Thoracic aorta (tissue), 2 donors: ENCODE measurements at regions not wholly inside any gene's neighbourhood (a gene's known extent, or its start where the extent isn't known, plus 50 kb on each side); places are given as distances from the start of the nearest gene placed in this dataset.
A peak's percentile ranks its signal among the peaks of the same experiment; 100 is the strongest.

Experiments
- ATAC-seq: fragments of 150-250 bp; one replicate; pipeline ENCODE4 v1.8.0; 2017; ENCODE audit warnings: low read depth; ENCODE audit not compliant: insufficient number of reproducible peaks, low FRiP score
- DNase-seq: peaks from one replicate; pipeline ENCODE4 v3.0.0-alpha.2; 2020; ENCODE audit warnings: low spot score
- H3K27ac ChIP-seq, 2 donors: fragments of 200-600 bp; sonication (generic); 1 replicate in 1 of 2; 2 replicates in 1 of 2; pipeline ENCODE4 v1.5.1; 2016; ENCODE audit warnings: mild to moderate bottlenecking in 2 of 2, moderate library complexity in 2 of 2
- H3K27me3 ChIP-seq: fragments of 200-600 bp; sonication (generic); replicated peaks from 2 replicates; pipeline ENCODE4 v1.6.0; 2016; ENCODE audit warnings: mild to moderate bottlenecking; ENCODE audit not compliant: insufficient read depth
- H3K36me3 ChIP-seq: fragments of 200-600 bp; sonication (generic); one replicate; pipeline ENCODE4 v1.5.1; 2016
- H3K4me1 ChIP-seq, 2 donors: fragments of 200-600 bp; sonication (generic); 1 replicate in 1 of 2; 2 replicates in 1 of 2; pipeline versions ENCODE4 v1.5.1 to v1.6.0; 2016; ENCODE audit warnings: low read depth in 2 of 2, mild to moderate bottlenecking in 1 of 2; ENCODE audit not compliant: control insufficient read depth in 1 of 2
- H3K4me3 ChIP-seq: fragments of 200-600 bp; sonication (generic); 2 replicates; pipeline ENCODE4 v1.5.1; 2016; ENCODE audit warnings: mild to moderate bottlenecking
- H3K9me3 ChIP-seq: fragments of 200-600 bp; sonication (generic); 2 replicates; pipeline ENCODE4 v1.5.1; 2016
- TF ChIP-seq, protein P1 (sequence below): fragments of 200-600 bp; sonication (generic); IDR thresholded peaks from one replicate; pipeline ENCODE4 v1.5.1; 2019; ENCODE audit warnings: antibody characterized with exemption

DNA sequence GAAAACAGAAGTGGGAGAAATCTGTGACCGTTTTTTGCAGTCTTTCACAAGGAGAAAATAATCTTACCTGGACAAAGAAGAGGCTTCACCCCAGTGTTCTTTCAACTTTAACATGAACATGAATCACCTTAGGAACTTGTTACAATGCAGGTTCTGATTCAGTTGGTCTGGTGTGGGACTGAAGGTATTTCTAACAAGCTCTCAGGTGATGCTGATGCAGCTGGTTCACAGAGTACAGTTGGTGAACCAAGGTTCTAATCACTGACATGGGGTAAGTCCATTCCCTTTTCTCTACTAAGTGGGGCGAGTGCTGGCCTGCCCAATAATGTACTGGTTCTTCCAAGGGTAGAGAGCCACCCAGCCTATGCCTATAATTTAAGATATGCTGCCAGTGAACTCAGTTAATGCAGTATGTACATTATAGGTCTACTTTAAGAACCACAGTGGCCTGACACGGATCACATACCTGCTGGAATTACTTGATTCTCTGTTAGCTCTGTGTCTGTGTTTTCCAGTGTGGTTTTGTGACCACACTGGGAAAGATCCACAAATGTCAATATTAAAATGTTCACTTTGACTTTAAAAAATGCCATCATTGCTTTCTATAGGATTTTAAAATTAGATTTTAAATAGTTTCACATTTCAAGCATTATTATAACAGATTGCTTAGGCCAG lies 304.1 kb downstream of the ZNF621 start:
- Histone ChIP-seq H3K27me3 (no peaks in the 10 kb centered on the region), H3K4me3 (peak overlapping the region; percentile 5), H3K4me1 (no peaks in the 10 kb centered on the region), H3K36me3 (no peaks in the 10 kb centered on the region), H3K9me3 (no peaks in the 10 kb centered on the region), H3K27ac (no peak overlapping the region)
- TF ChIP-seq, protein P1, sequence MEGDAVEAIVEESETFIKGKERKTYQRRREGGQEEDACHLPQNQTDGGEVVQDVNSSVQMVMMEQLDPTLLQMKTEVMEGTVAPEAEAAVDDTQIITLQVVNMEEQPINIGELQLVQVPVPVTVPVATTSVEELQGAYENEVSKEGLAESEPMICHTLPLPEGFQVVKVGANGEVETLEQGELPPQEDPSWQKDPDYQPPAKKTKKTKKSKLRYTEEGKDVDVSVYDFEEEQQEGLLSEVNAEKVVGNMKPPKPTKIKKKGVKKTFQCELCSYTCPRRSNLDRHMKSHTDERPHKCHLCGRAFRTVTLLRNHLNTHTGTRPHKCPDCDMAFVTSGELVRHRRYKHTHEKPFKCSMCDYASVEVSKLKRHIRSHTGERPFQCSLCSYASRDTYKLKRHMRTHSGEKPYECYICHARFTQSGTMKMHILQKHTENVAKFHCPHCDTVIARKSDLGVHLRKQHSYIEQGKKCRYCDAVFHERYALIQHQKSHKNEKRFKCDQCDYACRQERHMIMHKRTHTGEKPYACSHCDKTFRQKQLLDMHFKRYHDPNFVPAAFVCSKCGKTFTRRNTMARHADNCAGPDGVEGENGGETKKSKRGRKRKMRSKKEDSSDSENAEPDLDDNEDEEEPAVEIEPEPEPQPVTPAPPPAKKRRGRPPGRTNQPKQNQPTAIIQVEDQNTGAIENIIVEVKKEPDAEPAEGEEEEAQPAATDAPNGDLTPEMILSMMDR: no peak
- no peak for DNase-seq
- ATAC-seq: no peak

DNA sequence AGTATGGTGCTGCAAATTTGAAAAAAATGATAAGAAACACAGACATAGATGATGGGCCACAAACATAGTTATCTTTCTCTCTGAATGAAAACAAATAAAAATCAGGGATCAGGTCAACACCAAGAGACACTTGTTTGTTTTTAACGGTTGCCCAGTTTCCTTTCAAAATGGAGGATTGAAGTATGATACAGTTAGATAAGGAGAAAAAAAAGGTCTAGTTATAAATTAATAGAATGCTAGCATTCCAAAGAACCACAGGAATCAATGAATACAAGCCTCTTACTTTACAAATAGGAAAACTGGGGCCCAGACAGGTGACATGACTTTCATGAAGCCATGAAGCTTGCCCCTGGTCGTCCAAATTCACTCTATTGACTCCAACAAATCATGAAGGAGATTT lies 305.1 kb downstream of the ZNF621 start:
- ATAC-seq (no peak), DNase-seq (no peak)
- no peaks in the 10 kb centered on the region for H3K36me3 ChIP-seq
- H3K27ac ChIP-seq: no peak overlapping the region
- no peaks in the 10 kb centered on the region for H3K4me1 ChIP-seq
- no peaks in the 10 kb centered on the region for H3K27me3 ChIP-seq
- no peak overlapping the region for H3K4me3 ChIP-seq
- TF ChIP-seq, protein P1: no peak
- no peaks in the 10 kb centered on the region for H3K9me3 ChIP-seq

DNA sequence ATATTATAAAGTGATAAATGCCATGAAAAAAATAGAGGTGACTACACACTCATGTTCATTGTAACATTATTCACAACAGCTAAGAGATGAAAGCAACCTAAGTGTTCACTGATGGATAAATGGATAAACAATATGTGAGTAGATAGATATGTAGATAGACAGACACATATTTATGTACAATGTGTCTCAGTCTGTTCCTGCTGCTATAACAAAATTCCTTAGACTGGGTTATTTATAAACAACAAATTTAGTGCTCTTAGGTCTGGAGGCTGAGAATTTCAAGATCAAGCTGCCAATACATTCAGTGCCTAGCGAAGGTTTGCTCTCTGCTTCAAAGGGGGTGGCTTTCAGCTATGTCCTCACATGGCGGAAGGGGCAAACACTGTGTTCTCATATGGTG lies 312.5 kb downstream of the ZNF621 start:
- Histone ChIP-seq H3K4me3 (no peak overlapping the region), H3K27me3 (no peaks in the 10 kb centered on the region), H3K36me3 (no peaks in the 10 kb centered on the region), H3K4me1 (no peaks in the 10 kb centered on the region), H3K9me3 (no peaks in the 10 kb centered on the region), H3K27ac (no peak overlapping the region)
- TF ChIP-seq, protein P1: no peak
- DNase-seq: no peak
- no peak for ATAC-seq

DNA sequence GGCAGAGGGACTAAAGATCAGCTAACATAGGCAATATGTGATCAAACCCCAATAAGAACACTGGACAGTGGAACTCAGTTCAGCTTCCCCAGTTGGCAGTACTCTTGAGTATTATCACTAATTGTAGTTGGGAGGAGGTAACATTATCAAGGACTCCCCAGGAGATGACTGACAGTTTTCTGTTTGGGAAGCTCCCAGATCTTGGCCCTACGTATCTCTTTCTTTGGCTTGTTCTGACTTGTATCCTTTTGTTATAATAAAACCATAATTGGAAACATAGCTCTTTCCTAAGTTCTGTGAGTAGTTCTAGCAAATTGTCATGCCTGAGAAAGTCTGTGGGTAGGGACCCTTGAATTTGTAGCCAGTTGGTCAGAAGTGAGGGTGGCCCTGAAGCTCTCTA lies 316.4 kb downstream of the ZNF621 start:
- ATAC-seq (no peak), DNase-seq (no peak)
- H3K36me3 ChIP-seq: no peaks in the 10 kb centered on the region
- no peak overlapping the region for H3K4me3 ChIP-seq
- no peaks in the 10 kb centered on the region for H3K4me1 ChIP-seq
- no peak overlapping the region for H3K27ac ChIP-seq
- TF ChIP-seq, protein P1: no peak
- H3K9me3 ChIP-seq: no peaks in the 10 kb centered on the region
- no peaks in the 10 kb centered on the region for H3K27me3 ChIP-seq

DNA sequence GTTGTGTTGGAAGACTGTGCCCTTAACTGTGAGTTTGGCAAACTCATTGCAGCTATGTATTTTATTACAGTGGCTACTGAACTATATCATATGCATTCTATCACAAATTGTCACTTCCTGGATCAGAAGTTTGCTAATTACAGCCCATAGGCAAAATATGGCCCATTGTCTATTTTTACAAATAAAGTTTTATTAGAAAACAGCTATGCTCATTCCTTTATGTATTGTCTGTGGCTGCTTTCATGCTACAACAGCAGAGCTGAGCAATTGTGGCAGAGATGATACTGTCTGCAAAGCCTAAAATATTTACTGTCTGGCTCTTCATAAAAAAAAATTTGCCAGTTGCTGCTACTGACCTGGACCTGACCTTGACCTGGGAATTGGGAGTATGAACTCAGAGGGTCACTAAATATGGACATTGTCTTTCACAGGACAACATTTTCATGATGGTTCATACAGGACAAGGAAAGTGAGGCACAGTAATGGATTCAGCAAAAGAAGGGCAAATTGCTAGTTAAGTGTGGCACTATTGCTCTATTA lies 316.9 kb downstream of the ZNF621 start:
- ATAC-seq (no peak), DNase-seq (no peak)
- H3K4me1 ChIP-seq: no peaks in the 10 kb centered on the region
- TF ChIP-seq, protein P1: no peak
- no peaks in the 10 kb centered on the region for H3K27me3 ChIP-seq
- no peak overlapping the region for H3K4me3 ChIP-seq
- no peak overlapping the region for H3K27ac ChIP-seq
- no peaks in the 10 kb centered on the region for H3K36me3 ChIP-seq
- H3K9me3 ChIP-seq: no peaks in the 10 kb centered on the region
